C4-2B (cell line): ENCODE measurements at regions not wholly inside any gene's neighbourhood (a gene's known extent, or its start where the extent isn't known, plus 50 kb on each side); places are given as distances from the start of the nearest gene placed in this dataset.

Source experiments
- H3K27ac ChIP-seq: fragments of 450-650 bp; 2 replicates; pipeline ENCODE4 v1.5.1; 2017
- ZFX ChIP-seq: fragments of 450-650 bp; IDR thresholded peaks from 2 replicates; pipeline ENCODE4 v1.6.1; 2017
- TF ChIP-seq, protein P1 (sequence below): fragments of 450-650 bp; conservative IDR thresholded peaks from 2 replicates; pipeline ENCODE4 v1.5.1; 2017; ENCODE audit warnings: mild to moderate bottlenecking

DNA sequence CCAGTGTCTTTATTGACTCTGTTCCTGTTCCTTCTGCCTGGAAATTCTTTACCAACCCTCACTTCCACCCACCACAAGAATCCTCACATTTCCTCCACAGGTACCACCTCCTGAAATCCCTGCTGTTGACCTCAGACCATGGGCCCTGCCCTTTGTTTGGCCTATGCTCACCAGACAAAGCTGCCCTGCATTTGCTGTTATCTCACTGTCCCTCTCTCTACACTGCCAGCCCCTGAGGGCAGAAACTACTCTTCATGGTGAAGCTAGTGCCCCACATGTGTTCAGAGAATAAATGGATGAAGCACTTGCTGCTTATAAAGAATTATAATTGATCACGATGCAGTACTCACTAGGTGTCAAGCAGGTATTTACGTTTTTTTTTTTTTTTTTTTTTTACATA is 608.4 kb downstream of the TSN start:
- H3K27ac ChIP-seq, result no peak overlapping the region
- TF ChIP-seq, protein P1, sequence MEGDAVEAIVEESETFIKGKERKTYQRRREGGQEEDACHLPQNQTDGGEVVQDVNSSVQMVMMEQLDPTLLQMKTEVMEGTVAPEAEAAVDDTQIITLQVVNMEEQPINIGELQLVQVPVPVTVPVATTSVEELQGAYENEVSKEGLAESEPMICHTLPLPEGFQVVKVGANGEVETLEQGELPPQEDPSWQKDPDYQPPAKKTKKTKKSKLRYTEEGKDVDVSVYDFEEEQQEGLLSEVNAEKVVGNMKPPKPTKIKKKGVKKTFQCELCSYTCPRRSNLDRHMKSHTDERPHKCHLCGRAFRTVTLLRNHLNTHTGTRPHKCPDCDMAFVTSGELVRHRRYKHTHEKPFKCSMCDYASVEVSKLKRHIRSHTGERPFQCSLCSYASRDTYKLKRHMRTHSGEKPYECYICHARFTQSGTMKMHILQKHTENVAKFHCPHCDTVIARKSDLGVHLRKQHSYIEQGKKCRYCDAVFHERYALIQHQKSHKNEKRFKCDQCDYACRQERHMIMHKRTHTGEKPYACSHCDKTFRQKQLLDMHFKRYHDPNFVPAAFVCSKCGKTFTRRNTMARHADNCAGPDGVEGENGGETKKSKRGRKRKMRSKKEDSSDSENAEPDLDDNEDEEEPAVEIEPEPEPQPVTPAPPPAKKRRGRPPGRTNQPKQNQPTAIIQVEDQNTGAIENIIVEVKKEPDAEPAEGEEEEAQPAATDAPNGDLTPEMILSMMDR, result no peak
- no peak for TF ChIP-seq ZFX

DNA sequence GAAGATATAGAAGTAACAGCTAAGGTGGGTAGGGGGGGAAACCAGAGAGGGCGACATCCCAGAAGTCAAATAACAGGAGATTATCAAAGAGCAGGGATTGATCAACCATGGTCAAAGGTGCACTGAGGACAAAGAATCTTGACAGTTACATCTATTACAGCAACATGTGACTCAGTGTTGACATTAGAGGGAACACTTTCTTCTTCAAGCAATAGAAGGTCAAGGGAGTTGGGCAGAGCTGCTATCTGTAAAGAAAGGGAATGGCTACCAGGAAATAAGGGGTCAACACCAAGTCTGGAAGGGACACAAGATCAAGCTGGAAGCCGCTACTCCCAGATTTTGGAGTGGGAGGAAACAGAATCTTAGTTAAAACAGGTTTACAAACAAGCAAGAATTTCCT is 611.0 kb downstream of the TSN start:
- TF ChIP-seq, protein P1, result no peak
- no peak for TF ChIP-seq ZFX
- H3K27ac ChIP-seq, result peak overlapping the region; percentile 49; the same call in 1 of the 2 replicates

DNA sequence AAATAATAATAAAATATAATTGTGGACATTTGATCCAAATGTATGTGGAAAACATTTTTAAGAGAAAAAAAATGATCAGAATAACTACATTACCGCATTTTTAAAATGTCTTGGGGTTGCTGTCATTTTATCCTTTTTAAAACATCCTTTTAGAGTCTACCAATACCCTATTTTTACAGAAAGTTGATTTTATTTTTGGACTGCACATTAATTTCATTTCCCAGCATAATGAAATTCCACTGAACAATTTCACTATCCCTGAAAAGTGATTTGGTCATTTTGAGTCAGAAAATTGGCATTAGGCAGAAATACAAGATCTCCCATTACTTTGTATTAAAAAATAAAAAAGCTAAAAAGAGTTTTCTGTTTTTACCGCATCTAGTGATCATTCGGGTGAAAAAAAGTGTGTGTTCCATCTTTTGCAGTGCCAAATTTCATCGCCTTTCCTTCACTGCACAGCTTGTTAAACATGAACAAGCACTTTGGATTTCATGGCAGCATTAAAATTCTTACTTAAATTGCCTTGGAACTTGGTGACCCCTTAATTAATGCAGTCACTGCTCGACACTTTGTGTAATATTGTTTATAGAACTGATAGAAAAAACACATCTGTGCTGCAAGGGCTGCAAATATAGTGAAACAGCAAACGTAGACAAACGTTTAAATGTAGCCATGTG is 611.7 kb downstream of the TSN start:
- TF ChIP-seq, protein P1, result no peak
- TF ChIP-seq ZFX, result no peak
- H3K27ac ChIP-seq, result no peak overlapping the region

DNA sequence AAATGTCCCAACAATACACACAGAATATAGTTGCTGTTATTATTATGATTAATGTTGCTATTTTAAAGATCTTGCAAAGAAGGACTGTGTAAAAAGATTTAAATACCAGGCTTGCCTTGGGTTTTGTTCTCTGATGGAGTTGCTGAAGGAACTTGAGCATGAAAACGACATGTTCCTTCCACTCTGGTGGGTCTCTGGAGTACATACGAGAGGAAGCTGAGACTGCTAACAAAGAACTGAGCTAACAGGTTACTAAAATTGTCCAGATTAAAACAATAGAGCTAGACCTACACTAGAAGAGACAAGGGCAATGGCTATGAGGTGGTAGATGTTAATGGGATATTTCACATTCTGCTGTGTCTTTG is 612.2 kb downstream of the TSN start:
- TF ChIP-seq, protein P1, result no peak
- TF ChIP-seq ZFX, result no peak
- H3K27ac ChIP-seq, result no peak overlapping the region

DNA sequence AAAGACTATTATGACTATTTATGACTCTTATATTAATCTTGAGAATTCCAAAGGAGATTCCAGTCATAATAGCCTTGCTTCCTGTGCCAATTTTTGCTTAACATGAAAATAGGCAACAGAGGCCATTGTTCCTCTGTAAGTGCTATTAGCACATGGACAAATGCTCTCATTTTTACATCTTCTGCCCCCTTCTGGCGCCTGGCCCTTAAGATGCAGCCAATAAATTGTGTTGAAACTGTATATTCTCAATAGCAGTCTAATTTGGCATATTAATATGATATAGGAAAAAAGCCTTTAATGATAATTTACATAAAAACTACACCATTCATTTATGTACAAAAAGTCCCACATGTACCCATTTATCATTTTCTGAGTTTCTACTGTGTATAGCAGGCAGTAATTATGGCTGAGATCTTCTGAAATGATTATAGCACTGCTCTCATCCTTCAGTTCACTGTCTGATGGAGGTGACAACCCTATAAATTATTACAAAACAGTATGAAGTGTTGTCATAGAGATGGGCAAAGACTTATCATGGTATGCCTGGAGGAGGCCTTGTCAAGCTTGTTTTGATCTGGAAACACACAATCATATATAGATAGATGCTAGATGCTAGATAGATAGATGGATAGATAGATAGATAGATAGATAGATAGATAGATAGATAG is 613.3 kb downstream of the TSN start:
- no peak overlapping the region for H3K27ac ChIP-seq
- TF ChIP-seq, protein P1, result no peak
- TF ChIP-seq ZFX, result no peak

DNA sequence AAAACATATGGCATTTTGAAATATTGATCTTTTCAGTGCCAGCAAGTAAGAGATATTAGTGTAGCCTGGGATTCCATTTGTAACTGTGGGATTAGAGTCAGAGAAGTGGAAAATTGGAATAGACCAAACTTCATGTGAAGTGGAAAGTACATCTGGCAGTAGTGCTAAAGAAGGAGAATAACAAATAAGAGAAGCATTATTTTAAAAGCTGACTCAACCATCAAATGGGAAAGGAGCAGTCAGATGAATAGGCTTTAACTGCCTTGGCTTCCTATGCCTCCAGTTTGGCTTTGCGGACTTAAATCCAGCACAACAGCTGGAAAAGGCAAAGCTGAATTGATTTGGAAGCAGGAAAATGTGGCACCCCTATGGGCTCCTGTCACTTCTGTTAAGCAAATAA is 623.1 kb downstream of the TSN start:
- H3K27ac ChIP-seq, result no peak overlapping the region
- TF ChIP-seq, protein P1, result no peak
- no peak for TF ChIP-seq ZFX

DNA sequence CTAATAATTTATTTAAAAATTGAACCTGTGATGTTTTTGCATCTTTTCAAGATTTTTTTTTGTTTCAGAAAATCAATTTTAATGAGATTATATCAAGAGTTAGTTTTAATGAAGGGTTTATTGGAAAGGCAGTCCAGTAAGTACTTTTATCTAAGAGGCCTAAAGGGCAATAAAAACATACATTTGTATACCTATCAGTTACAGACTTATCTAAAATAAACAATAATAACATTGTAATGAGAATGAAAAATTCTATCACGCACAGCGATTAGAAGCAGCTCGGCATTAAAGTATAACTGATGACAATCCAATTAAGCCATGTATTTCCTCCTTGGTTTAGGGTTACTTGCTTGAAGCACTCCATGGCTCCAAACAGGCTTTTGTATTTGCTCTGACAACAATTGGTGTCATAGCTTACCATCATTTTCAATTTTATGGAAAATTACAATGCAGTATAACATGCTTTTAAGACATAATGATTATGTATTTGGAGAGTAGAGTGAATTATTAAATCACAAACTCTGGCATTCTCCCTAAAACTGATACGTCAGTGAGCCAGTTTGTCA is 629.4 kb downstream of the TSN start:
- no peak overlapping the region for H3K27ac ChIP-seq
- TF ChIP-seq, protein P1, result no peak
- no peak for TF ChIP-seq ZFX
